ENCODE measurements at regions not wholly inside any gene's neighbourhood (a gene's known extent, or its start where the extent isn't known, plus 50 kb on each side); places are given as distances from the start of the nearest gene placed in this dataset.
A peak's percentile ranks its signal among the peaks of the same experiment; 100 is the strongest.

DNA sequence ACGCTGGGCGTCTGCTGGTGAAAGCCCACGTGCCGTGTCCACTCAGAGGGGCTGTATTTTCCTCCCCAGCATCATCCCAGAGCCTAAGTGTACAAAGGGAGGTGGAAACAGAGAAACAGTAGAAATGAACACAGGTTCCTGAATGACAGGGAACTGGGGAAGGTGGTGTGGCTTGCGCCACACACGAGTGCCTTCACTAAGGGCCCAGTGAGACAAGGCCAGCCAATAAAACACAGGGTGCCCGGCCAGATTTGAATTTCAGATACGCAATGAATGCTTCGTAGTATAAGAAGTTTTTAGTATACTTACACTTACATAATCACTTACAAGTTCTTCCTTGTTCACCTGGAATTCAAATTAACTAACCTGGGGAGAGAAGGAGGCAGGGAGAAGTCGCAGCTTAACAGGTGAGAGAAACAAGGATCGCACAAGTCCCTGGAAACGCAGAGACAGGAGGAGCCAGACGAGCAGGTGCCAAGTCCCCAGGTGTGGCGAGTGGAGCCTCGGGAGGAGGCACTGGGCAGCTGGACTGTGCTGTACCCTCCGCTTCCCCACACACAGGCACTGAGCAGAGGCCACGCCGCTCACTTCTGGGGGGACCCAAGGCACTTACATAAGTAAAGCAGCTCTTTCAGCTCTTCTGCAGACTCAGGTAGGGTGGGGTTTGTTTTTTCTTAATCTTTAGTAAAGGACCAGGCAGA, 105.2 kb upstream of the MGMT start:
- Mint-ChIP-seq H3K9me3 (peaks cover 0 to 5% (median 4%) of the 10 kb centered on the region in 9 donors), H3K36me3 (peaks cover 0 to 4% (median 3%) of the 10 kb centered on the region in 3 donors), H3K4me1 (no peaks in the 10 kb centered on the region), H3K4me3 (no peak overlapping the region), H3K27ac (no peak overlapping the region), H3K27me3 (peaks cover 0 to 9% (median 3%) of the 10 kb centered on the region in 5 donors)
- DNase-seq = no peak
- no peak for ATAC-seq
- POLR2A ChIA-PET = no interaction called here

DNA sequence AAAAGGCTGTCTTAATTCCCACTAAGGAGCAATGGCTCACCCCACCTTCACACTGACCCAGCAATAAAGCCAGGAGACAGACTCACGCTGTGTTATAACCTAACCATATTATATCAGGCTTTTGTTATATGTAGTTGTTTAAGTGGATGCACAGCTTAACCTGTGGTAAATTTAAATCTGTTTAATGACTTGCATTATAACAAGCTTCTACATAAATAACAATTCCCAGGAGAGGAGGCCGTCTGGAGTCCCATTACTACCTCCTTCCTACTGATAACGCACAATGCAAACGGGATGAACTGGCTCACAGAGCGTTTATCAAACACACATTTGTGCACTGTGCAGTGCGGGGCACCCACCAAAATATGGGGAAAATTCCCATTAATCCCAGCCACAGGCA, 102.1 kb upstream of the MGMT start:
- Mint-ChIP-seq H3K27me3 (peaks cover 2 to 10% (median 9%) of the 10 kb centered on the region in 5 donors), H3K27ac (no peak overlapping the region)
- POLR2A ChIA-PET = no interaction called here

DNA sequence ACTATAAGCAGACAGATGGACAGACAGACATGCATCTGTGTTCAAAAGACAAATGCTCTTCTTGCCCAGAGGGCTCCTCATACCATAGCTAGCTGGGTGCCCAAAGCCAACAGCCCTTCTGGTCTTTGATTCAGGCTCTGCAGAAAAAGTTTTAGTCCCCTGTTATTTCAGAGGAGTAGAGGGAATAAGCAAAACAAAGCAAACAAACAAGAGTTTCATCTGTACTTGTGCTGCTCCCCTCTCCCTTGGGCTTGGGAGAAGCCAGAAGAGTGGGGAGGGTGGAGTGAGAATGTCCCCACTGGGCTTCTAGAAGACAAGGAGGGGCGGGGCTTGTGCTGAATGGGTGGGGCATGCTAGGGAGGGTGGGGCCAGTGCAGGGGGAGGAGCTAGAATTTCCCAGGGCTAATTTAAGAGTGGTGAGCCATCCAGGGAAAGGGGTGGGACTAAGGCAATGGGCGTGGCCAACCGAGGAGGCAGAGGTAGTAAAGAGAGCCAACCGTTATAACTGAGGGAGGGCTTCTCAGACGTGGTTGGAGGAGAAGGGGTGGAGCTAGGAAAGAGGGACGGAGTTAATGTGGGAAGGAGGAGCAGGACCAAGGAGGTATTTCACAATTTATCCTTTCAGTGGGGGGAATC, 101.2 kb upstream of the MGMT start:
- ATAC-seq (no peak), DNase-seq (no peak)
- no peak overlapping the region for H3K27ac Mint-ChIP-seq
- H3K36me3 Mint-ChIP-seq = no peaks in the 10 kb centered on the region
- H3K4me1 Mint-ChIP-seq = no peaks in the 10 kb centered on the region
- H3K27me3 Mint-ChIP-seq = peaks cover 4 to 13% (median 9%) of the 10 kb centered on the region in 5 donors
- H3K9me3 Mint-ChIP-seq = no peaks in the 10 kb centered on the region
- POLR2A ChIA-PET = no interaction called here
- no peak overlapping the region for H3K4me3 Mint-ChIP-seq

More for the DNA sequence above, 102.1 kb upstream of the MGMT start:
- Mint-ChIP-seq H3K4me1 (no peaks in the 10 kb centered on the region), H3K36me3 (no peaks in the 10 kb centered on the region), H3K9me3 (no peaks in the 10 kb centered on the region), H3K4me3 (no peak overlapping the region)
- DNase-seq (no peak), ATAC-seq (no peak)

DNA sequence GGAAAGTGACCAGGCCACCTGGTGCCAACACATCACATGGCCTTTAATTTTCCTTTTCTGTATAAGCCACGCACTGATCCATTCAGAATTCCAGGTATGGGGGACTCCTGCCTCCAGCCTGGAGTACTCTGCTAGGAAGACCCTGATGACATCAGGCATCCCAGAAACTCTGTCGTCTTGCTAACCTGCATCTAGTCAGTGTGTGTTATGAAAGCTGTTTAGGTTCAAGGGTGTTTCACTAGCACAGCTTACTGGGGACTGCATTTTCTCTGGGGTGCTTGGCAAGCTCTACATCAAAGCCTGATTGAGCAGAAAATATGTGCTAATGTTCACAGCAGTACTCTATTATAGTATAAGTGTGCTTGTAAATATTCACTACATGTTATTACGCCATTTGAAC, 100.6 kb upstream of the MGMT start:
- POLR2A ChIA-PET = no interaction called here
- Mint-ChIP-seq H3K9me3 (no peaks in the 10 kb centered on the region), H3K4me1 (no peaks in the 10 kb centered on the region), H3K27me3 (peaks cover 5 to 17% (median 14%) of the 10 kb centered on the region in 5 donors), H3K4me3 (no peak overlapping the region), H3K27ac (no peak overlapping the region), H3K36me3 (no peaks in the 10 kb centered on the region)
- DNase-seq (no peak), ATAC-seq (no peak)

GRCh38 chr10:129369566-129369965, 97.5 kb upstream of the MGMT start:
- DNase-seq = no peak
- H3K4me1 Mint-ChIP-seq = peaks cover 0 to 8% (median 5%) of the 10 kb centered on the region in 4 donors
- ATAC-seq = no peak
- no peaks in the 10 kb centered on the region for H3K36me3 Mint-ChIP-seq
- H3K27me3 Mint-ChIP-seq = peaks cover 13 to 34% (median 30%) of the 10 kb centered on the region in 5 donors
- POLR2A ChIA-PET = interaction anchor here (0.6 kb wide), 1 partner anchor 167 kb away, joined by 3 read pairs; no protein-coding TSS in a partner anchor
- H3K9me3 Mint-ChIP-seq = no peaks in the 10 kb centered on the region
- H3K4me3 Mint-ChIP-seq = no peak overlapping the region
- H3K27ac Mint-ChIP-seq = no peak overlapping the region

DNA sequence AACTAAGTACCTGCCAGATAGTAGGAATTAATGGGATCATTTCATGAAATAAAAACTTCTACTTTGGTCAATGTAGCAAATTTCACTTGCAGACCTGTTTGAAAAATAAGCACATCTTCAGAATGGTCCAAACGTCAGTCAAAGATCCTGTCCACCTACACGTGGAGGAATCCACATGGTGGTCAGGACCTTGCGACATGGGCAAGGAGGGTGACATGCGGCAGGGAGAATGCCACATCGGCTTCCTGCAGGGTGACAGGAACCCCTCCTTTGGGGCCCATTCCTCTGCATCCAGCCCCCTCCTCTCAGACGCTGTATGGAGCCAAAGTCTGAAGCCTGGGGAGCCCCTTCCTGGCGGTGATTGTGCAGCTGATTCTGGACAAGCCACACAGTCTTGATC, 95.5 kb upstream of the MGMT start:
- DNase-seq (no peak), ATAC-seq (no peak)
- H3K4me3 Mint-ChIP-seq = no peak overlapping the region
- no peak overlapping the region for H3K27ac Mint-ChIP-seq
- H3K36me3 Mint-ChIP-seq = no peaks in the 10 kb centered on the region
- peaks cover 0 to 8% (median 5%) of the 10 kb centered on the region in 4 donors for H3K4me1 Mint-ChIP-seq
- H3K27me3 Mint-ChIP-seq = peaks cover 13 to 34% (median 30%) of the 10 kb centered on the region in 5 donors
- POLR2A ChIA-PET = no interaction called here
- no peaks in the 10 kb centered on the region for H3K9me3 Mint-ChIP-seq

- H3K4me1 Mint-ChIP-seq = peaks cover 0 to 8% (median 5%) of the 10 kb centered on the region in 4 donors
- H3K36me3 Mint-ChIP-seq = no peaks in the 10 kb centered on the region
- no peaks in the 10 kb centered on the region for H3K9me3 Mint-ChIP-seq
- DNase-seq = no peak
- peaks cover 13 to 34% (median 30%) of the 10 kb centered on the region in 5 donors for H3K27me3 Mint-ChIP-seq
- no peak for ATAC-seq
- peak overlapping the region in 1 of 10 donors; percentile 31 for H3K4me3 Mint-ChIP-seq
- H3K27ac Mint-ChIP-seq = no peak overlapping the region
- POLR2A ChIA-PET = no interaction called here
These were observed 94.9 kb upstream of the MGMT start for GRCh38 chr10:129372172-129372571.

DNA sequence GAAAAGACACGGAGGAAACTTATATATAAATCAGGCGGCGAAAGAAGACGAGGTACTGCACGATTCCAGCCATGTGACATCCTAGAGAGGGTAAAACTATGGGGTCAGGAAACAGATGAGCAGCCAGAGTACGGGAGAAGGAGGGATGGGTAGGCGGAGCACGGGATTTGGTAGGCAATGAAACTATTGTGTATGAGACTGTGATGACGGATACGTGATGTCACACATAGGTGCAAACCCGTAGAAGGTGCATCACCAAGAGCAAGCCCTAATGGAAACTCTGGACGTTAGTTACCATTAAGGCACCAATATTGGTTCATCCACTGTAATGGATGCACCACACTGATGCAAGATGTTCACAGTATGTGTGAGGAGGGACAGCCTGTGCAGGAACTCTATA, 93.8 kb upstream of the MGMT start:
- ATAC-seq (no peak), DNase-seq (no peak)
- H3K27me3 Mint-ChIP-seq = peaks cover 13 to 34% (median 30%) of the 10 kb centered on the region in 5 donors
- H3K4me1 Mint-ChIP-seq = peaks cover 0 to 8% (median 5%) of the 10 kb centered on the region in 4 donors
- H3K27ac Mint-ChIP-seq = no peak overlapping the region
- POLR2A ChIA-PET = no interaction called here
- H3K4me3 Mint-ChIP-seq = no peak overlapping the region
- no peaks in the 10 kb centered on the region for H3K36me3 Mint-ChIP-seq
- no peaks in the 10 kb centered on the region for H3K9me3 Mint-ChIP-seq

- ATAC-seq = no peak
- H3K27me3 Mint-ChIP-seq = peaks cover 13 to 33% (median 27%) of the 10 kb centered on the region in 5 donors
- DNase-seq = no peak
- H3K4me3 Mint-ChIP-seq = no peak overlapping the region
- H3K9me3 Mint-ChIP-seq = no peaks in the 10 kb centered on the region
- H3K27ac Mint-ChIP-seq = no peak overlapping the region
- no peaks in the 10 kb centered on the region for H3K36me3 Mint-ChIP-seq
- POLR2A ChIA-PET = no interaction called here
- peaks cover 0 to 8% (median 5%) of the 10 kb centered on the region in 4 donors for H3K4me1 Mint-ChIP-seq
These were observed 93.3 kb upstream of the MGMT start for GRCh38 chr10:129373718-129374117.

- no peaks in the 10 kb centered on the region for H3K9me3 Mint-ChIP-seq
- peaks cover 0 to 1% (median 0%) of the 10 kb centered on the region in 3 donors for H3K36me3 Mint-ChIP-seq
- POLR2A ChIA-PET = no interaction called here
- DNase-seq (no peak), ATAC-seq (no peak)
- H3K27ac Mint-ChIP-seq = no peak overlapping the region
- H3K4me3 Mint-ChIP-seq = no peak overlapping the region
- peaks cover 0 to 8% (median 5%) of the 10 kb centered on the region in 4 donors for H3K4me1 Mint-ChIP-seq
- peaks cover 13 to 30% (median 22%) of the 10 kb centered on the region in 5 donors for H3K27me3 Mint-ChIP-seq
These were observed 91.9 kb upstream of the MGMT start for GRCh38 chr10:129375171-129375570.

DNA sequence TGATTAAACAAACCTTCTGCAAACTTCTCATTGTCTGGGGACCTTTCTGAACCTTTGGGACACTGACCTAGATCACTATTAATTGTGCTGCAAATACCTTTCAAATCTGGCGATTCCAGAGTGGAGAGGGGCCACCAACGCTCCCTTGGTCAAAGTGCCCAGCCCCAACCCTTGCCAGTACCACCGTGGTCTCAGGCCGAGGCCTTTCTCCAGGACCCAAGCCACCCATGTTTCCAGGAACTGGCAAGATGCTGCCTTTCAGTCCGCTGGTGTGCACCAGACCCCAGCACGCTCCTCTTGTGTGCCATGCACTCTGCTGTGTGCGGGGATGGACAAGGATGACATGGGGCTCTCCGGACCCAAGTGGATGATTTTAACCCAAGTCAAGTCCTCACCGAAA, 91.1 kb upstream of the MGMT start:
- no peaks in the 10 kb centered on the region for H3K9me3 Mint-ChIP-seq
- peaks cover 0 to 8% (median 5%) of the 10 kb centered on the region in 4 donors for H3K4me1 Mint-ChIP-seq
- no peak overlapping the region for H3K4me3 Mint-ChIP-seq
- POLR2A ChIA-PET = no interaction called here
- peaks cover 13 to 28% (median 20%) of the 10 kb centered on the region in 5 donors for H3K27me3 Mint-ChIP-seq
- H3K36me3 Mint-ChIP-seq = peaks cover 0 to 1% (median 0%) of the 10 kb centered on the region in 3 donors
- H3K27ac Mint-ChIP-seq = no peak overlapping the region
- no peak for DNase-seq
- ATAC-seq = no peak

DNA sequence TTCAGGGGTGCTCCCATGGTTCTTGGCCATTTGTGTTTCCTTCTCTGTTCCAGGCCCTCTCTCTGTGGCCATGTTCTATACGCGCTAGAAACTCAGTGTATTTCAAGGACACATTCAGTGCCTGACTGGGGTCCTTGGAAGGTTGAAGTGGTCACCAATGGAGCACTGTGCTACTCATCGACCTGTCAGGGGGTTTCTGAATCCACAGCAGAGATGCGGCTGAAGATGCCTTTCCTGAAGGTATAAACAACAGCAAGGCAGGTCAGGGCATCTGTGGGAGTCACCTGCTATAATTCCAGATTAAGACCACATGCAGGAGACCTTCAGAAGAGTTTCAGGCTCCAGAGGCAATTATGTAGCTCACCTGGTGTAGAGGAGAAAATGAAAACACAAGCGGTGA, 86.8 kb upstream of the MGMT start:
- Mint-ChIP-seq H3K27ac (no peak overlapping the region), H3K4me1 (no peaks in the 10 kb centered on the region), H3K27me3 (peaks cover 0 to 10% (median 4%) of the 10 kb centered on the region in 5 donors), H3K36me3 (peaks cover 0 to 1% (median 0%) of the 10 kb centered on the region in 3 donors), H3K9me3 (no peaks in the 10 kb centered on the region), H3K4me3 (no peak overlapping the region)
- POLR2A ChIA-PET = interaction anchor here (0.7 kb wide), 1 partner anchor 348 kb away, joined by 3 read pairs; no protein-coding TSS in a partner anchor
- no peak for DNase-seq
- no peak for ATAC-seq

GRCh38 chr10:129381741-129382140, 85.3 kb upstream of the MGMT start:
- peaks cover 0 to 2% (median 0%) of the 10 kb centered on the region in 4 donors for H3K4me1 Mint-ChIP-seq
- peaks cover 0 to 1% (median 0%) of the 10 kb centered on the region in 3 donors for H3K36me3 Mint-ChIP-seq

More at GRCh38 chr10:129381741-129382140, 85.3 kb upstream of the MGMT start:
- peaks cover 0 to 13% (median 4%) of the 10 kb centered on the region in 5 donors for H3K27me3 Mint-ChIP-seq
- POLR2A ChIA-PET = no interaction called here
- H3K4me3 Mint-ChIP-seq = no peak overlapping the region
- H3K27ac Mint-ChIP-seq = no peak overlapping the region
- no peak for DNase-seq
- no peak for ATAC-seq
- H3K9me3 Mint-ChIP-seq = no peaks in the 10 kb centered on the region
